Thyroid gland (tissue), 4 donors: ENCODE measurements at regions not wholly inside any gene's neighbourhood (a gene's known extent, or its start where the extent isn't known, plus 50 kb on each side); places are given as distances from the start of the nearest gene placed in this dataset.

Experiments
- POLR2A ChIP-seq, 2 donors: fragments of 450-650 bp; IDR thresholded peaks; one replicate each; pipeline ENCODE4 v1.6.1; 2017; ENCODE audit warnings: antibody characterized with exemption in 2 of 2, mild to moderate bottlenecking in 2 of 2, moderate library complexity in 1 of 2
- TF ChIP-seq, protein P1 (sequence below), 6 experiments: fragments of 200-600 bp in 3 of 6; fragments of 450-650 bp in 3 of 6; sonication (generic) in 3 of 6; IDR thresholded peaks; one replicate each; pipeline ENCODE4 v1.5.1; 2016 to 2019; ENCODE audit warnings: antibody characterized with exemption in 6 of 6, mild to moderate bottlenecking in 2 of 6, inconsistent platforms in 1 of 6, moderate library complexity in 1 of 6

GRCh38 chr1:74969566-74970135, 164.5 kb upstream of the LHX8 start:
- TF ChIP-seq, protein P1, sequence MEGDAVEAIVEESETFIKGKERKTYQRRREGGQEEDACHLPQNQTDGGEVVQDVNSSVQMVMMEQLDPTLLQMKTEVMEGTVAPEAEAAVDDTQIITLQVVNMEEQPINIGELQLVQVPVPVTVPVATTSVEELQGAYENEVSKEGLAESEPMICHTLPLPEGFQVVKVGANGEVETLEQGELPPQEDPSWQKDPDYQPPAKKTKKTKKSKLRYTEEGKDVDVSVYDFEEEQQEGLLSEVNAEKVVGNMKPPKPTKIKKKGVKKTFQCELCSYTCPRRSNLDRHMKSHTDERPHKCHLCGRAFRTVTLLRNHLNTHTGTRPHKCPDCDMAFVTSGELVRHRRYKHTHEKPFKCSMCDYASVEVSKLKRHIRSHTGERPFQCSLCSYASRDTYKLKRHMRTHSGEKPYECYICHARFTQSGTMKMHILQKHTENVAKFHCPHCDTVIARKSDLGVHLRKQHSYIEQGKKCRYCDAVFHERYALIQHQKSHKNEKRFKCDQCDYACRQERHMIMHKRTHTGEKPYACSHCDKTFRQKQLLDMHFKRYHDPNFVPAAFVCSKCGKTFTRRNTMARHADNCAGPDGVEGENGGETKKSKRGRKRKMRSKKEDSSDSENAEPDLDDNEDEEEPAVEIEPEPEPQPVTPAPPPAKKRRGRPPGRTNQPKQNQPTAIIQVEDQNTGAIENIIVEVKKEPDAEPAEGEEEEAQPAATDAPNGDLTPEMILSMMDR (IDR thresholded peaks at IDR 0.05): no peak
- TF ChIP-seq POLR2A (IDR thresholded peaks at IDR 0.05): no peak
